ENCODE measurements at regions not wholly inside any gene's neighbourhood (a gene's known extent, or its start where the extent isn't known, plus 50 kb on each side); places are given as distances from the start of the nearest gene placed in this dataset.

- no peak for DNase-seq (ENCODE audit: low spot score)
Measured at GRCh38 chr5:81914696-81915095, 57.1 kb upstream of the ATG10 start.

- DNase-seq (ENCODE audit: low spot score), result no peak
Measured at GRCh38 chr5:81912933-81913332, 58.9 kb upstream of the ATG10 start.

GRCh38 chr5:81909677-81910076, 62.1 kb upstream of the ATG10 start:
- no peak for DNase-seq (ENCODE audit: low spot score)

GRCh38 chr5:81908771-81909170, 63.1 kb upstream of the ATG10 start:
- DNase-seq (ENCODE audit: low spot score), result no peak

- DNase-seq (ENCODE audit: low spot score), result no peak
Measured at GRCh38 chr5:81908044-81908443, 63.8 kb upstream of the ATG10 start.

- no peak for DNase-seq (ENCODE audit: low spot score)
Measured at GRCh38 chr5:81907012-81907635, 64.7 kb upstream of the ATG10 start.

- DNase-seq (ENCODE audit: low spot score), result no peak
Measured at GRCh38 chr5:81906086-81906485, 65.7 kb upstream of the ATG10 start.

- DNase-seq (ENCODE audit: low spot score), result no peak
Measured at GRCh38 chr5:81904861-81905260, 67.0 kb upstream of the ATG10 start.

- DNase-seq (ENCODE audit: low spot score), result peak; percentile 8
Measured at GRCh38 chr5:81904166-81904565, 67.7 kb upstream of the ATG10 start.

- no peak for DNase-seq (ENCODE audit: low spot score)
Measured at GRCh38 chr5:81901586-81901985, 70.2 kb upstream of the ATG10 start.

GRCh38 chr5:81899123-81899522, 72.7 kb upstream of the ATG10 start:
- no peak for DNase-seq (ENCODE audit: low spot score)

- no peak for DNase-seq (ENCODE audit: low spot score)
Measured at GRCh38 chr5:81898403-81898802, 73.4 kb upstream of the ATG10 start.

GRCh38 chr5:81896764-81897163, 75.1 kb upstream of the ATG10 start:
- DNase-seq (ENCODE audit: low spot score), result no peak

- DNase-seq (ENCODE audit: low spot score), result no peak
Measured at GRCh38 chr5:81895307-81895706, 76.5 kb upstream of the ATG10 start.

- no peak for DNase-seq (ENCODE audit: low spot score)
Measured at GRCh38 chr5:81893961-81894360, 77.9 kb upstream of the ATG10 start.

GRCh38 chr5:81884871-81885270, 87.0 kb upstream of the ATG10 start:
- no peak for DNase-seq (ENCODE audit: low spot score)

- DNase-seq (ENCODE audit: low spot score), result no peak
Measured at GRCh38 chr5:81883371-81883770, 88.5 kb upstream of the ATG10 start.

GRCh38 chr5:81881595-81881994, 90.2 kb upstream of the ATG10 start:
- DNase-seq (ENCODE audit: low spot score), result no peak

- no peak for DNase-seq (ENCODE audit: low spot score)
Measured at GRCh38 chr5:81879936-81880335, 91.9 kb upstream of the ATG10 start.

- DNase-seq (ENCODE audit: low spot score), result no peak
Measured at GRCh38 chr5:81878333-81878732, 93.5 kb upstream of the ATG10 start.

- no peak for DNase-seq (ENCODE audit: low spot score)
Measured at GRCh38 chr5:81866994-81867393, 104.8 kb upstream of the ATG10 start.

- DNase-seq (ENCODE audit: low spot score), result no peak
Measured at GRCh38 chr5:81860778-81861177, 109.9 kb upstream of the SSBP2 start.

- DNase-seq (ENCODE audit: low spot score), result no peak
Measured at GRCh38 chr5:81859624-81860023, 108.7 kb upstream of the SSBP2 start.
